ENCODE measurements at regions not wholly inside any gene's neighbourhood (a gene's known extent, or its start where the extent isn't known, plus 50 kb on each side); places are given as distances from the start of the nearest gene placed in this dataset.

DNA sequence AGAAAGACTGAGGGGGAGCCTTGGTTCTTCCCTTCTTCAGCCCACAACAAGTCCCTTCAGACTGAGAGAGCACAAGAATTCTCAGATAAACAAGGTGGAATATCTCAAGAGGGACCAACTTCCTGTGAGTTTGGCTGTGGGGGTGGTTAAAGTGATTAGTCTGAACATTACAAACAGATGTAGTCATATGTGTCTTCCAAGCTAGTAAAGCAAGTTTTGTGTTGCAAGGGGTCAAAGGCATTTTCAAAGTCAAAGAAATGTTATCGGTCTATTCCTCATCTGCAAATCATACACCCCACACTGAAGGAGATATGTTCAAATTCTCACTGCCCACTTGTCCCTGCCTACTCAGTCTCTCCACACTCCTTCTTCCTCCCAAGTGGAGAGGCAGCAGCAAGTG is 242.5 kb downstream of the FAM43A start:
- no peak for DNase-seq (ENCODE audit: insufficient read length, low spot score)
- TF ChIP-seq POLR2A (IDR thresholded peaks at IDR 0.05; ENCODE audit: low read depth, low read length) (no peak), SPI1 (IDR thresholded peaks at IDR 0.05; ENCODE audit: low read depth, low read length) (no peak), POU2F2 (IDR thresholded peaks at IDR 0.05; ENCODE audit: low read depth, low read length) (no peak), TAF1 (IDR thresholded peaks at IDR 0.05; ENCODE audit: low read depth, low read length) (no peak), PAX5 (IDR thresholded peaks at IDR 0.05; ENCODE audit: insufficient read depth, low read length, severe bottlenecking) (no peak), POLR2AphosphoS5 (IDR thresholded peaks at IDR 0.05; ENCODE audit: low read depth, low read length) (no peak)
- no peak for FAIRE-seq

- DNase-seq (ENCODE audit: insufficient read length, low spot score) (no peak), FAIRE-seq (no peak)
- TF ChIP-seq POU2F2 (IDR thresholded peaks at IDR 0.05; ENCODE audit: low read depth, low read length), result no peak
- TF ChIP-seq POLR2A (IDR thresholded peaks at IDR 0.05; ENCODE audit: low read depth, low read length), result no peak
- TF ChIP-seq SPI1 (IDR thresholded peaks at IDR 0.05; ENCODE audit: low read depth, low read length), result peak; percentile 57; the same call in 1 of the 2 replicates
- no peak for TF ChIP-seq POLR2AphosphoS5 (IDR thresholded peaks at IDR 0.05; ENCODE audit: low read depth, low read length)
- TF ChIP-seq TAF1 (IDR thresholded peaks at IDR 0.05; ENCODE audit: low read depth, low read length), result no peak
Observed at GRCh38 chr3:194928831-194929577, 243.3 kb downstream of the FAM43A start.

DNA sequence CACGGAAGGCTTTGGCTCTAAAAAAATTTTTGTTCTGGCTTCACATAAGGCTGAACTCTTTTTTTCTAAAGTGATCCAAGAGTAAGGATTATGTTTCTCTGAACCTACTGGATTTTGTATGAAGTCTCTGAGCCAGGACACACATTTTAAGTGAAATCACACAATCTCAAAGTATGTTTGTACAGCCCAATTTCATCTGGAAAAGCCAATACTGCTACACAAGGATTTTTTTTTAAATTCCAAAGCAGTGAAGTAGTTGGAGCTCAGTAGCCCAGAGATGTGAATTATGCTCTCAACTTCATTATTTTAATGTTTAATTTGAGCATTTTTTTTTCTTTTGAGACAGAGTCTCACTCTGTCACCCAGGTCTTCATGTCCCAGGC is 243.9 kb downstream of the FAM43A start:
- DNase-seq (ENCODE audit: insufficient read length, low spot score), result no peak
- FAIRE-seq, result no peak
- TF ChIP-seq PAX5 (IDR thresholded peaks at IDR 0.05; ENCODE audit: insufficient read depth, low read length, severe bottlenecking) (no peak), POLR2AphosphoS5 (IDR thresholded peaks at IDR 0.05; ENCODE audit: low read depth, low read length) (no peak), POU2F2 (IDR thresholded peaks at IDR 0.05; ENCODE audit: low read depth, low read length) (no peak), SPI1 (IDR thresholded peaks at IDR 0.05; ENCODE audit: low read depth, low read length) (no peak), POLR2A (IDR thresholded peaks at IDR 0.05; ENCODE audit: low read depth, low read length) (no peak), TAF1 (IDR thresholded peaks at IDR 0.05; ENCODE audit: low read depth, low read length) (no peak)

GRCh38 chr3:194930377-194931204 is 244.9 kb downstream of the FAM43A start:
- DNase-seq (ENCODE audit: insufficient read length, low spot score) (no peak), FAIRE-seq (no peak)
- no peak for TF ChIP-seq SPI1 (IDR thresholded peaks at IDR 0.05; ENCODE audit: low read depth, low read length)
- TF ChIP-seq TAF1 (IDR thresholded peaks at IDR 0.05; ENCODE audit: low read depth, low read length), result no peak
- no peak for TF ChIP-seq PAX5 (IDR thresholded peaks at IDR 0.05; ENCODE audit: insufficient read depth, low read length, severe bottlenecking)
- TF ChIP-seq POLR2AphosphoS5 (IDR thresholded peaks at IDR 0.05; ENCODE audit: low read depth, low read length), result no peak
- no peak for TF ChIP-seq POU2F2 (IDR thresholded peaks at IDR 0.05; ENCODE audit: low read depth, low read length)
- TF ChIP-seq POLR2A (IDR thresholded peaks at IDR 0.05; ENCODE audit: low read depth, low read length), result no peak

GRCh38 chr3:194931347-194931746 is 245.7 kb downstream of the FAM43A start:
- TF ChIP-seq TAF1 (IDR thresholded peaks at IDR 0.05; ENCODE audit: low read depth, low read length) (no peak), POU2F2 (IDR thresholded peaks at IDR 0.05; ENCODE audit: low read depth, low read length) (no peak), SPI1 (IDR thresholded peaks at IDR 0.05; ENCODE audit: low read depth, low read length) (no peak), PAX5 (IDR thresholded peaks at IDR 0.05; ENCODE audit: insufficient read depth, low read length, severe bottlenecking) (no peak), POLR2AphosphoS5 (IDR thresholded peaks at IDR 0.05; ENCODE audit: low read depth, low read length) (no peak), POLR2A (IDR thresholded peaks at IDR 0.05; ENCODE audit: low read depth, low read length) (no peak)
- no peak for FAIRE-seq
- no peak for DNase-seq (ENCODE audit: insufficient read length, low spot score)

GRCh38 chr3:194931865-194932264 is 246.2 kb downstream of the FAM43A start:
- DNase-seq (ENCODE audit: insufficient read length, low spot score), result no peak
- no peak for FAIRE-seq
- TF ChIP-seq PAX5 (IDR thresholded peaks at IDR 0.05; ENCODE audit: insufficient read depth, low read length, severe bottlenecking) (no peak), SPI1 (IDR thresholded peaks at IDR 0.05; ENCODE audit: low read depth, low read length) (no peak), TAF1 (IDR thresholded peaks at IDR 0.05; ENCODE audit: low read depth, low read length) (no peak), POLR2A (IDR thresholded peaks at IDR 0.05; ENCODE audit: low read depth, low read length) (no peak), POLR2AphosphoS5 (IDR thresholded peaks at IDR 0.05; ENCODE audit: low read depth, low read length) (no peak), POU2F2 (IDR thresholded peaks at IDR 0.05; ENCODE audit: low read depth, low read length) (no peak)

DNA sequence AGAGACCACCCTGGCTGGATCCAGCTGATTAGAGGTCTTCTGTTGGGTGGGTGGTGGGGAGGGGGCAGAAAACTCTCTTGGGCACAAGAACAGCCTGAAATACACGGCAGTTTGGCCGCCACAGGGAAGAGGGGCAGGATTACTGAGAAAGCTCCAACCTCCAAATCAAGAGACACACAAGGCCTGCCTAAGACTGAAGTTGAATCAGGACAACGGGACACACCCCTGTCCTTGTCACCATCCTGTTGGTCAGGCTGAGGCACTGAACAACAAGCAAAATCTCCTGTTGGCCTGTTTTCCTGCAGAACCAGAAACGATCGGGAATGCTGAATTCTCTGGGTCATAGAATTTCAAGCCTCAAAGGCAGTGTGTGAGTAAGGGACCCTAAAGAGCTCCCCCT is 247.8 kb downstream of the FAM43A start:
- FAIRE-seq, result no peak
- DNase-seq (ENCODE audit: insufficient read length, low spot score), result no peak
- TF ChIP-seq POLR2AphosphoS5 (IDR thresholded peaks at IDR 0.05; ENCODE audit: low read depth, low read length), result no peak
- no peak for TF ChIP-seq TAF1 (IDR thresholded peaks at IDR 0.05; ENCODE audit: low read depth, low read length)
- TF ChIP-seq POLR2A (IDR thresholded peaks at IDR 0.05; ENCODE audit: low read depth, low read length), result no peak
- no peak for TF ChIP-seq PAX5 (IDR thresholded peaks at IDR 0.05; ENCODE audit: insufficient read depth, low read length, severe bottlenecking)
- no peak for TF ChIP-seq POU2F2 (IDR thresholded peaks at IDR 0.05; ENCODE audit: low read depth, low read length)
- no peak for TF ChIP-seq SPI1 (IDR thresholded peaks at IDR 0.05; ENCODE audit: low read depth, low read length)

DNA sequence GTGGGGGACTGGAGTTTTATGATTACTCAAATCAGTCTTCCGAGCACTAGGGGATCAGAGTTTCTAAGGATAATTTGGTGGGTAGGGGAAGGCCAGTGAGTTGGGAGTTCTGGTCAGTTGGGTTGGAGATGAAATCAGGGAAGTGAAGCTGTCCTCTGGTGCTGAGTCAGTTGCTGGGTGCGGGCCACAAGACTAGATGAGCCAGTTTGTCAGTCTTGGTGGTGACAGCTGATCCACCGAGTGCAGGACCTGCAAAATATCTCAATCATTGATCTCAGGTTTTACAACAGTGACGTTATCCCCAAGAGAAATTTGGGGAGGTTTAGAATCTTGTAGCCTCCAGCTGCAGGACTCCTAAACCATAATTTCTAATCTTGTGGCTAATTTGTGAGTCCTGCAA is 249.4 kb downstream of the FAM43A start:
- no peak for DNase-seq (ENCODE audit: insufficient read length, low spot score)
- TF ChIP-seq POU2F2 (IDR thresholded peaks at IDR 0.05; ENCODE audit: low read depth, low read length) (no peak), POLR2A (IDR thresholded peaks at IDR 0.05; ENCODE audit: low read depth, low read length) (no peak), SPI1 (IDR thresholded peaks at IDR 0.05; ENCODE audit: low read depth, low read length) (no peak), TAF1 (IDR thresholded peaks at IDR 0.05; ENCODE audit: low read depth, low read length) (no peak), POLR2AphosphoS5 (IDR thresholded peaks at IDR 0.05; ENCODE audit: low read depth, low read length) (no peak), PAX5 (IDR thresholded peaks at IDR 0.05; ENCODE audit: insufficient read depth, low read length, severe bottlenecking) (no peak)
- no peak for FAIRE-seq

Measured in GM12891 (cell line).